H1 (cell line): ENCODE measurements at regions not wholly inside any gene's neighbourhood (a gene's known extent, or its start where the extent isn't known, plus 50 kb on each side); places are given as distances from the start of the nearest gene placed in this dataset.

Source experiments
- CEBPB ChIP-seq: IDR thresholded peaks from 2 replicates; pipeline ENCODE4 v1.6.1; 2012; ENCODE audit warnings: low read depth, low read length
- CHD7 ChIP-seq: fragments of 300-600 bp; sonication (generic); IDR thresholded peaks from 2 replicates; pipeline ENCODE4 v1.7.1; 2012; ENCODE audit warnings: low read length, moderate library complexity, mild to moderate bottlenecking, inconsistent platforms; ENCODE audit not compliant: insufficient replicate concordance
- CTCF ChIP-seq, 3 experiments: IDR thresholded peaks; 1 replicate in 2 of 3; 2 replicates in 1 of 3; pipeline versions ENCODE4 v1.5.1 to v1.6.1; 2011; ENCODE audit warnings: low read length in 3 of 3, mild to moderate bottlenecking in 3 of 3, inconsistent platforms in 2 of 3, low read depth in 1 of 3, moderate library complexity in 1 of 3; ENCODE audit not compliant: insufficient read depth in 1 of 3; ENCODE audit errors: control extremely low read depth in 1 of 3
- KDM5A ChIP-seq: fragments of 200-600 bp; IDR thresholded peaks from 2 replicates; pipeline ENCODE4 v1.7.1; 2012; ENCODE audit warnings: mild to moderate bottlenecking, low read length, inconsistent platforms, mixed read lengths
- SP2 ChIP-seq: IDR thresholded peaks from 2 replicates; pipeline ENCODE4 v1.6.1; 2012; ENCODE audit warnings: mild to moderate bottlenecking, low read length, inconsistent platforms

- no peak for TF ChIP-seq CHD7
- no peak for TF ChIP-seq SP2
- TF ChIP-seq KDM5A, result no peak
- no peak for TF ChIP-seq CTCF (IDR thresholded peaks at IDR 0.05; ENCODE audit: control extremely low read depth in 1 of 3, insufficient read depth in 1 of 3, low read depth in 1 of 3, low read length in 3 of 3)
- TF ChIP-seq CEBPB, result no peak
Observed at GRCh38 chr2:4947911-4948310, 744.3 kb upstream of the SOX11 start (continued).
